Skeletal muscle cell (primary cell): ENCODE measurements at regions not wholly inside any gene's neighbourhood (a gene's known extent, or its start where the extent isn't known, plus 50 kb on each side); places are given as distances from the start of the nearest gene placed in this dataset.
"Not testable (repeated sequence)": the region's sequence is repeated elsewhere in the genome, so short reads cannot be mapped to it uniquely, and the experiment has no call there.

Source experiments
- DNase-seq: peaks from one replicate; pipeline ENCODE4 v3.0.0-alpha.2; 2010; ENCODE audit warnings: low read depth
- H3K4me3 ChIP-seq: 2 replicates; pipeline ENCODE4 v1.5.1; 2011; ENCODE audit warnings: low read depth, mild to moderate bottlenecking, control low read depth, low read length, moderate library complexity

- DNase-seq, result no peak
- H3K4me3 ChIP-seq, result no peak overlapping the region
Measured at GRCh38 chr4:154039435-154040343, 250.8 kb upstream of the SFRP2 start.

GRCh38 chr4:154036856-154037255 is 248.0 kb upstream of the SFRP2 start:
- no peak overlapping the region for H3K4me3 ChIP-seq
- no peak for DNase-seq

- no peak for DNase-seq
- H3K4me3 ChIP-seq, result no peak overlapping the region
Measured at GRCh38 chr4:154035341-154035740, 246.5 kb upstream of the SFRP2 start.

GRCh38 chr4:154033921-154034320 is 245.0 kb upstream of the SFRP2 start:
- no peak for DNase-seq
- no peak overlapping the region for H3K4me3 ChIP-seq

- H3K4me3 ChIP-seq, result no peak overlapping the region
- DNase-seq, result no peak
Measured at GRCh38 chr4:154032914-154033313, 244.0 kb upstream of the SFRP2 start.

- DNase-seq, result peak; percentile 68
- H3K4me3 ChIP-seq, result no peak overlapping the region
Measured at GRCh38 chr4:154030746-154031145, 241.9 kb upstream of the SFRP2 start.

GRCh38 chr4:154030152-154030551 is 241.3 kb upstream of the SFRP2 start:
- no peak for DNase-seq
- H3K4me3 ChIP-seq, result no peak overlapping the region

GRCh38 chr4:154029171-154029570 is 240.3 kb upstream of the SFRP2 start:
- no peak overlapping the region for H3K4me3 ChIP-seq
- no peak for DNase-seq

GRCh38 chr4:154025110-154025509 is 236.2 kb upstream of the SFRP2 start:
- H3K4me3 ChIP-seq, result no peak overlapping the region
- DNase-seq, result no peak

- H3K4me3 ChIP-seq, result no peak overlapping the region
- DNase-seq, result no peak
Measured at GRCh38 chr4:154024097-154024694, 235.3 kb upstream of the SFRP2 start.

- H3K4me3 ChIP-seq, DNase-seq: not testable (repeated sequence)
Measured at GRCh38 chr4:154023671-154024070, 234.8 kb upstream of the SFRP2 start.

- DNase-seq, result no peak
- no peak overlapping the region for H3K4me3 ChIP-seq
Measured at GRCh38 chr4:154019811-154020210, 230.9 kb upstream of the SFRP2 start.

- no peak overlapping the region for H3K4me3 ChIP-seq
- no peak for DNase-seq
Measured at GRCh38 chr4:154018659-154019058, 229.8 kb upstream of the SFRP2 start.

- DNase-seq, result no peak
- H3K4me3 ChIP-seq, result no peak overlapping the region
Measured at GRCh38 chr4:154015578-154015977, 226.7 kb upstream of the SFRP2 start.

GRCh38 chr4:154014407-154015321 is 225.8 kb upstream of the SFRP2 start:
- DNase-seq, result peak; percentile 14

GRCh38 chr4:154013576-154013975 is 224.7 kb upstream of the SFRP2 start:
- no peak for DNase-seq
- H3K4me3 ChIP-seq, result no peak overlapping the region

More at GRCh38 chr4:154014407-154015321, 225.8 kb upstream of the SFRP2 start:
- H3K4me3 ChIP-seq, result no peak overlapping the region

GRCh38 chr4:154010371-154010770 is 221.5 kb upstream of the SFRP2 start:
- no peak overlapping the region for H3K4me3 ChIP-seq
- DNase-seq, result peak; percentile 66

- no peak for DNase-seq
Measured at GRCh38 chr4:154009788-154010187, 220.9 kb upstream of the SFRP2 start.

GRCh38 chr4:154009191-154009590 is 220.3 kb upstream of the SFRP2 start:
- peak; percentile 61 for DNase-seq
- H3K4me3 ChIP-seq, result no peak overlapping the region

More at GRCh38 chr4:154009788-154010187, 220.9 kb upstream of the SFRP2 start:
- H3K4me3 ChIP-seq, result no peak overlapping the region

GRCh38 chr4:154005171-154005520 is 216.3 kb upstream of the SFRP2 start:
- no peak for DNase-seq
- peak overlapping the region; percentile 39 for H3K4me3 ChIP-seq
